NB4 (cell line): ENCODE measurements at regions not wholly inside any gene's neighbourhood (a gene's known extent, or its start where the extent isn't known, plus 50 kb on each side); places are given as distances from the start of the nearest gene placed in this dataset.

Experiments used
- POLR2A ChIP-seq: IDR thresholded peaks from 2 replicates; pipeline ENCODE4 v1.6.1; 2011; ENCODE audit warnings: mild to moderate bottlenecking; ENCODE audit not compliant: insufficient read length; ENCODE audit errors: extremely low read depth
- TF ChIP-seq, protein P1 (sequence below): IDR thresholded peaks from one replicate; pipeline ENCODE4 v1.5.1; 2012; ENCODE audit warnings: low read depth, low read length

GRCh38 chr18:30271716-30272115 lies 770.8 kb downstream of the DSC3 start:
- TF ChIP-seq, protein P1, sequence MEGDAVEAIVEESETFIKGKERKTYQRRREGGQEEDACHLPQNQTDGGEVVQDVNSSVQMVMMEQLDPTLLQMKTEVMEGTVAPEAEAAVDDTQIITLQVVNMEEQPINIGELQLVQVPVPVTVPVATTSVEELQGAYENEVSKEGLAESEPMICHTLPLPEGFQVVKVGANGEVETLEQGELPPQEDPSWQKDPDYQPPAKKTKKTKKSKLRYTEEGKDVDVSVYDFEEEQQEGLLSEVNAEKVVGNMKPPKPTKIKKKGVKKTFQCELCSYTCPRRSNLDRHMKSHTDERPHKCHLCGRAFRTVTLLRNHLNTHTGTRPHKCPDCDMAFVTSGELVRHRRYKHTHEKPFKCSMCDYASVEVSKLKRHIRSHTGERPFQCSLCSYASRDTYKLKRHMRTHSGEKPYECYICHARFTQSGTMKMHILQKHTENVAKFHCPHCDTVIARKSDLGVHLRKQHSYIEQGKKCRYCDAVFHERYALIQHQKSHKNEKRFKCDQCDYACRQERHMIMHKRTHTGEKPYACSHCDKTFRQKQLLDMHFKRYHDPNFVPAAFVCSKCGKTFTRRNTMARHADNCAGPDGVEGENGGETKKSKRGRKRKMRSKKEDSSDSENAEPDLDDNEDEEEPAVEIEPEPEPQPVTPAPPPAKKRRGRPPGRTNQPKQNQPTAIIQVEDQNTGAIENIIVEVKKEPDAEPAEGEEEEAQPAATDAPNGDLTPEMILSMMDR, result no peak
- TF ChIP-seq POLR2A, result no peak
